Ascending aorta (tissue), 2 donors: ENCODE measurements at regions not wholly inside any gene's neighbourhood (a gene's known extent, or its start where the extent isn't known, plus 50 kb on each side); places are given as distances from the start of the nearest gene placed in this dataset.

Experiments used
- DNase-seq, 2 donors: peaks; one replicate each; pipeline ENCODE4 v3.0.0-alpha.2; 2019; ENCODE audit warnings: low spot score in 2 of 2
- H3K27ac ChIP-seq, 2 donors: fragments of 200-600 bp; sonication (generic); one replicate each; pipeline ENCODE4 v1.5.1; 2016 to 2017; ENCODE audit warnings: mild to moderate bottlenecking in 1 of 2
- H3K27me3 ChIP-seq: fragments of 200-600 bp; sonication (generic); one replicate; pipeline ENCODE4 v1.5.1; 2017
- H3K36me3 ChIP-seq, 2 donors: fragments of 200-600 bp; sonication (generic); one replicate each; pipeline ENCODE4 v1.5.1; 2016
- H3K4me1 ChIP-seq, 2 donors: fragments of 200-600 bp; sonication (generic); one replicate each; pipeline ENCODE4 v1.5.1; 2016 to 2017; ENCODE audit warnings: mild to moderate bottlenecking in 1 of 2
- H3K4me3 ChIP-seq, 2 donors: fragments of 200-600 bp; sonication (generic); one replicate each; pipeline ENCODE4 v1.5.1; 2016 to 2017; ENCODE audit warnings: mild to moderate bottlenecking in 1 of 2
- H3K9me3 ChIP-seq, 2 donors: fragments of 200-600 bp; sonication (generic); one replicate each; pipeline ENCODE4 v1.5.1; 2016
- intact Hi-C: fragments of 100-400 bp; cut with DNase I; formaldehyde crosslinking; loops from one replicate; pipeline ENCODE4 v1.15.1; 2023
- TF ChIP-seq, protein P1 (sequence below), 3 experiments: fragments of 200-600 bp in 2 of 3; fragments of 450-650 bp in 1 of 3; sonication (generic) in 2 of 3; IDR thresholded peaks; one replicate each; pipeline ENCODE4 v1.5.1; 2016 to 2019; ENCODE audit warnings: antibody characterized with exemption in 3 of 3, mild to moderate bottlenecking in 1 of 3, moderate library complexity in 1 of 3

DNA sequence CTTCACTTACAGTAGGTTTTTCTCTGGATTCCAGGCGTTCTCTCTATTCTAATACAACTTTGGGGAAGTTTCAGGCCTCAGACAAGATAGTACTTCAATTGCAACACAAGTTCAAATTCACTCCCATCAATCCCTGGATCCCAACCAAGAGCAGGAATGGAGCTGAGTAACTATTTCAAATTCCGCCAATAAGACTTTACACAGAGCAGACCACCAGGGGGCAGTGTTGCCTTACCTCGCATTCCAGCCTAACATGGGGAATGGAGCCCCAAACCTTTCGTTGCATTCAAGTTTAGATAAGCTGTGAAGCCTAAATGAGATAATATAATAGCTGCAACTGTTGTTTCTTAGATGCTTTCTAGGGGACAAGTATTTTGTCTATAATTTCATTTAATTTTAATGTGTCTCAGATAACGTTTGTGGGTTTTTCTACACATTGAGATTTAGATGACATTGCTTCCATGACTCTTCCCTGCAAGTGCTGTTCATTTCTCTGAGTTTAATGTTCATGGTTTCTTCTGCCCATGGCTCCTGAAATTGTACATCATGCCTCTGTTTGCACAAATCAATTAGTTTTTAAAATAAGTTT, 186.7 kb downstream of the NSUN3 start:
- H3K27me3 ChIP-seq = no peaks in the 10 kb centered on the region
- no peak overlapping the region for H3K27ac ChIP-seq
- peak in 1 of 2 donors; percentile 67 for DNase-seq
- H3K36me3 ChIP-seq = no peaks in the 10 kb centered on the region
- H3K9me3 ChIP-seq = no peaks in the 10 kb centered on the region
- H3K4me3 ChIP-seq = no peak overlapping the region
- H3K4me1 ChIP-seq = no peaks in the 10 kb centered on the region
- intact Hi-C loops = no loop called here
- TF ChIP-seq, protein P1, sequence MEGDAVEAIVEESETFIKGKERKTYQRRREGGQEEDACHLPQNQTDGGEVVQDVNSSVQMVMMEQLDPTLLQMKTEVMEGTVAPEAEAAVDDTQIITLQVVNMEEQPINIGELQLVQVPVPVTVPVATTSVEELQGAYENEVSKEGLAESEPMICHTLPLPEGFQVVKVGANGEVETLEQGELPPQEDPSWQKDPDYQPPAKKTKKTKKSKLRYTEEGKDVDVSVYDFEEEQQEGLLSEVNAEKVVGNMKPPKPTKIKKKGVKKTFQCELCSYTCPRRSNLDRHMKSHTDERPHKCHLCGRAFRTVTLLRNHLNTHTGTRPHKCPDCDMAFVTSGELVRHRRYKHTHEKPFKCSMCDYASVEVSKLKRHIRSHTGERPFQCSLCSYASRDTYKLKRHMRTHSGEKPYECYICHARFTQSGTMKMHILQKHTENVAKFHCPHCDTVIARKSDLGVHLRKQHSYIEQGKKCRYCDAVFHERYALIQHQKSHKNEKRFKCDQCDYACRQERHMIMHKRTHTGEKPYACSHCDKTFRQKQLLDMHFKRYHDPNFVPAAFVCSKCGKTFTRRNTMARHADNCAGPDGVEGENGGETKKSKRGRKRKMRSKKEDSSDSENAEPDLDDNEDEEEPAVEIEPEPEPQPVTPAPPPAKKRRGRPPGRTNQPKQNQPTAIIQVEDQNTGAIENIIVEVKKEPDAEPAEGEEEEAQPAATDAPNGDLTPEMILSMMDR (IDR thresholded peaks at IDR 0.05) = peak; percentile 24 to 70 (median 55)

DNA sequence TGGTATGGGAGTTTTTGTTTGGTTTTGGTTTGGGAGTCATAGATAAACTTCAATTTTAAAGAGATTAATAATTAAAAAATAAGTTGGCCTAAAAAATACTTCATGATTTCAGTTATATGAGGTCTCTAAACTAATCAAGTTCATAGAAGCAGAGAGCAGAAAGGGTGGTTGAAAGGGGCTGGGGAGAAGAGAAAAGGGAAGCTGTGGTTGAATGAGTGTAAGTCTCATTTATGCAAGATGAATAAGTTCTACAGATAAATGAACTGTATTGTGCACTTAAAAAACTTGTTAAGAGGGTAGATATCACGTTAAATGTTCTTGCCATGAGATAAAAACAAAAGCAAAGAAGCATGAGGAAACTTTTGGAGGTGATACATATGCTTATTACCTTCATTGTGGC, 188.7 kb downstream of the NSUN3 start:
- no peak for DNase-seq
- no peaks in the 10 kb centered on the region for H3K4me1 ChIP-seq
- TF ChIP-seq, protein P1 (IDR thresholded peaks at IDR 0.05) = no peak
- no peaks in the 10 kb centered on the region for H3K27me3 ChIP-seq
- no peaks in the 10 kb centered on the region for H3K36me3 ChIP-seq
- H3K4me3 ChIP-seq = no peak overlapping the region
- intact Hi-C loops = no loop called here
- H3K9me3 ChIP-seq = no peaks in the 10 kb centered on the region
- no peak overlapping the region for H3K27ac ChIP-seq

DNA sequence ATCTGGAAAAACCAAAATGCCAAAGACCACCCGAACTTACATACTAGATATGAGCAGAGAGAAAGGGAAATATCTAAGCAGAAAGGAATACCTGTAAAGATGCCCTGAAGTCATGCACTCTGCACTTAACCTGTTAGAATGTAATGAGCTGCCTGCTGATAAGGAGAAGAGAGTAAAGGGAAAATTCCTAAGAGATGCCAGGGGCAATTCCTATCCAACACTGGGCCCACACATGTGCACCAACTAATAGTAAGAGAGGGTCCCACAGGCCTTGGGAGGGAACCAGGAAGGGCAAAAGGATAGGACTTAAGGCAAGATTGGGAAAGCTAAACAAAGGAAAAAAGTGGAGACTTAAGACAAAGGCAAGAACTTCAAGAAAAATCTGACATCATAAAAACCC, 189.5 kb downstream of the NSUN3 start:
- no peaks in the 10 kb centered on the region for H3K27me3 ChIP-seq
- H3K27ac ChIP-seq = no peak overlapping the region
- H3K4me3 ChIP-seq = no peak overlapping the region
- H3K4me1 ChIP-seq = no peaks in the 10 kb centered on the region
- H3K9me3 ChIP-seq = no peaks in the 10 kb centered on the region
- no peak for DNase-seq
- H3K36me3 ChIP-seq = no peaks in the 10 kb centered on the region
- intact Hi-C loops = no loop called here
- TF ChIP-seq, protein P1 (IDR thresholded peaks at IDR 0.05) = no peak

DNA sequence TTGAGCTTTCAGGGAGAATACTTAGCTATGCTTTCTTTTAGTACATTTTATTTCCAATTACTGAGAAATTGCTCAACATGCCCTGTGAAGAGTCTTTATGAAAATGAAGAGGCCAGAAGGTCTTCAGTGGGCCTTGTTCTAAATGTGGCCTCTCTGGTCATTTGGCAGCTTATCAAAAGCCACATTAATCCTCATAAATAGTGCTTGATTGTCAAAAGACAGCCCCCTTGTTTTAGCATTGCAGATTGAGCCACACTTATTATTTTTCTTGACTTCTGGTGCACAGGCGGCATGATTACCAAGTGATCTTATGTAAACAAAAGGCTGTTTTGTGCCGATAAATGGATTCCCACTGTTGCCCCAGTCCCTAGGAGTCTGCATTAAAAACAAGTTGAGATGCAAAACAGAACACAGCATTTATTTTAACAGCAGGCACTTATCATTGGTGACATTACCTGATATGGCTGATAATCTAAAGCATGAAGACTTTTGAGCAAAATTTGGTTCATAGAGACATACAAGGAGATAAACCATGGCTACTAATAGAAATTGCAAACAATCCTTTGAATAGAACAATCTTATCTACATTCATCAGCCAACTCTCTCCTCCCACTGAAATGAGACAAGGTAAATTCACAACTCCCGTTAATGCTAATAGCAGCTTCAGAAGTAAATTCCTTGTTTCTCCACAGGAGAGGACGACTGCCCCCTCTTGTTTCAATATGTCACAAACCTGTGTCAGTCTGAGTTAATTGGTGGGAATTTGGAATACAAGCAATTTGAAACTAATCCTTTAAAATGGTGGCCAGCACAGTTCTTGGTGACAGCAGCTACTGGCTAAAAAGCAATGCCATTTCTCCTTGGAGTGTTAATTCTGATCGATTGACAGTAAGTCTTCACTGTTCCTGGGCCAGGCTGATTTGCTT, 194.3 kb downstream of the NSUN3 start:
- H3K27ac ChIP-seq = no peak overlapping the region
- H3K4me1 ChIP-seq = no peaks in the 10 kb centered on the region
- intact Hi-C loops = no loop called here
- no peaks in the 10 kb centered on the region for H3K36me3 ChIP-seq
- no peak for DNase-seq
- no peaks in the 10 kb centered on the region for H3K27me3 ChIP-seq
- no peak overlapping the region for H3K4me3 ChIP-seq
- TF ChIP-seq, protein P1 (IDR thresholded peaks at IDR 0.05) = no peak
- no peaks in the 10 kb centered on the region for H3K9me3 ChIP-seq

DNA sequence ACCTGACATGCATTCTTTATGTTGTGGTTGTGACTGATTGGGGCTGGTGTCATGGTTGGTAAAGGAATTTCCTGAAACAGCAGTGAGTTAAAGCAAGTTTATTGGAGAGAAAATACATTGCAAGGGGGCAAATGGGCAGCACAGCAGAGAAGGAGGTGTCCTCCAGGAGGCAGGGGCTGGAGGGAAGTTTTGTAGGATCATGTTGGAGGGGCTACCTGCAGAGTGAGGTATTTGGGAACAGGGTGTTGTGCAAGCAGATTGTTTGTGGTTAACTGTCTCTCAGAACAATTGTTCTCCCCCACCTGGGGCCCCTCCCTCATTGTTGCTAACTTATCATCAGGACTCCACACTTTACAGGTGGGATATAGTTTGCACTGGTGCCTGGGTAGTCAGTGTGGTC, 196.0 kb downstream of the NSUN3 start:
- DNase-seq = no peak
- Histone ChIP-seq H3K4me3 (no peak overlapping the region), H3K36me3 (no peaks in the 10 kb centered on the region), H3K9me3 (no peaks in the 10 kb centered on the region), H3K27ac (no peak overlapping the region), H3K4me1 (no peaks in the 10 kb centered on the region), H3K27me3 (no peaks in the 10 kb centered on the region)
- TF ChIP-seq, protein P1 (IDR thresholded peaks at IDR 0.05) = no peak
- intact Hi-C loops = no loop called here
